ENCODE measurements at regions not wholly inside any gene's neighbourhood (a gene's known extent, or its start where the extent isn't known, plus 50 kb on each side); places are given as distances from the start of the nearest gene placed in this dataset.

DNA sequence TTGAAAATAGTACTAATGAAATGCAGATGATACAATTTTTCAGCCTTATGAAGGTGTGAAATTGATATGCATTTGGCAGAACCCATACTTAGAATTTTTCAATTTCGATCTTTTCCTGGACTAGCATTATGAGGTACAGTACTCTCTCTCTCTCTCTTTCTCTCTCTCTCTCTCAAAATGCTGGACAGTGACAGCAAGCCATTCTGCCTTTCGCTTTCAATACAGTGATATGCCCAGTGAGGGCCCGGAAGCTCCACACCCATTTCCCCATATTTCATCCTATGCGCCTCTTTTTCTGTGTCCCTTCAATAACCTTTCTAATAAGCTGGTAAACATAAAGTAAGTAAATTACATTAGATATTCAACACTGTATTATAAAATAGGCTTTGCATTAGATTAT is 595.0 kb upstream of the UBE2E2 start:
- Histone ChIP-seq H3K4me3 (ENCODE audit: low read length) (no peak overlapping the region), H3K27me3 (ENCODE audit: insufficient read depth, low read length) (no peaks in the 10 kb centered on the region), H3K36me3 (ENCODE audit: insufficient read depth, low read length) (no peaks in the 10 kb centered on the region), H3K4me1 (ENCODE audit: insufficient read depth, low read length) (no peaks in the 10 kb centered on the region), H3K9me3 (ENCODE audit: low read length) (no peaks in the 10 kb centered on the region), H2AFZ (ENCODE audit: low read depth, low read length) (no peak overlapping the region)

GRCh38 chr3:22608721-22609120 is 594.4 kb upstream of the UBE2E2 start:
- H3K4me1 ChIP-seq (ENCODE audit: insufficient read depth, low read length): no peaks in the 10 kb centered on the region
- H2AFZ ChIP-seq (ENCODE audit: low read depth, low read length): no peak overlapping the region
- H3K36me3 ChIP-seq (ENCODE audit: insufficient read depth, low read length): no peaks in the 10 kb centered on the region
- H3K9me3 ChIP-seq (ENCODE audit: low read length): no peaks in the 10 kb centered on the region
- no peak overlapping the region for H3K4me3 ChIP-seq (ENCODE audit: low read length)
- H3K27me3 ChIP-seq (ENCODE audit: insufficient read depth, low read length): no peaks in the 10 kb centered on the region

DNA sequence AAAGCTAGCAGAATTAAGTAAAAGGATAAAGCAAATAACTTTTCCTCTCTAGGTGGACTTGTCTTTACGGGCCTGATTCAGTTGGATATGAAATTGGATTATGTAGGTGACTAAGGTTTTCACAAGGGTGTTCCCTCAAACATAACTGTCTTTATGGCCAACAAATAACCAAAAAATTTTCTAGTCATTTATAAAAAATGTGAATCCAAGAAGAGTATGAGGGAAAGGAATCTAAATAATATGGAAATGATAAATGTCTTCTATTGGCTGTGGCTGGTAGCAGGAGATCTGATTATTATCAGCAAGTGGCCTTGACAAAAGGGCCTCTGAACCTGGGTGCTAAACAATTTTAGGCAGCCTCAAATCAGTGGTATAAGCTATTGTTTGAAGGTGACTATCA is 594.0 kb upstream of the UBE2E2 start:
- Histone ChIP-seq H3K4me3 (ENCODE audit: low read length) (no peak overlapping the region), H3K9me3 (ENCODE audit: low read length) (no peaks in the 10 kb centered on the region), H3K27me3 (ENCODE audit: insufficient read depth, low read length) (no peaks in the 10 kb centered on the region), H3K4me1 (ENCODE audit: insufficient read depth, low read length) (no peaks in the 10 kb centered on the region), H2AFZ (ENCODE audit: low read depth, low read length) (no peak overlapping the region), H3K36me3 (ENCODE audit: insufficient read depth, low read length) (no peaks in the 10 kb centered on the region)

GRCh38 chr3:22612927-22613326 is 590.2 kb upstream of the UBE2E2 start:
- Histone ChIP-seq H2AFZ (ENCODE audit: low read depth, low read length) (no peak overlapping the region), H3K4me1 (ENCODE audit: insufficient read depth, low read length) (no peaks in the 10 kb centered on the region), H3K27me3 (ENCODE audit: insufficient read depth, low read length) (no peaks in the 10 kb centered on the region), H3K36me3 (ENCODE audit: insufficient read depth, low read length) (no peaks in the 10 kb centered on the region), H3K4me3 (ENCODE audit: low read length) (no peak overlapping the region), H3K9me3 (ENCODE audit: low read length) (no peaks in the 10 kb centered on the region)

DNA sequence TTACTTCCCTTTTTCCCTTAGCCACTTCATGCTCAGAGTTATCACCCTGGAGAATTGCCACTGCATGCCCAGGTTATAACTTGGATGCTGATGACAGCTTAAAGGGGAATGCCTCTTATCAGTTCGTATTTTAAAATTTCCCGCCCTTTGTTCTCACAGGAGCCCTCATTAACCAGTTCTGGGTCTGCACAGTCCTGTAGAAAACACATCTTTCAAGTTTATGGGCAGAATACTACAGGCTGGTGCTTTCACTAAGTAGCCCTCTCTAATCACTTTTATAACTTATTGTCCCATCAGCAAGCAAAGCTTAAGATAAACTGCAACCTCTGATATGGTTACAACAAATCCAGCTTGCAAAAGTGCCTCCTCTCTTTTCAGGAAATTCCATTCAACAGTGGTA is 587.3 kb upstream of the UBE2E2 start:
- no peak overlapping the region for H2AFZ ChIP-seq (ENCODE audit: low read depth, low read length)
- H3K4me3 ChIP-seq (ENCODE audit: low read length): no peak overlapping the region

GRCh38 chr3:22617372-22617771 is 585.8 kb upstream of the UBE2E2 start:
- no peaks in the 10 kb centered on the region for H3K4me1 ChIP-seq (ENCODE audit: insufficient read depth, low read length)
- H3K27me3 ChIP-seq (ENCODE audit: insufficient read depth, low read length): no peaks in the 10 kb centered on the region
- no peaks in the 10 kb centered on the region for H3K9me3 ChIP-seq (ENCODE audit: low read length)
- no peaks in the 10 kb centered on the region for H3K36me3 ChIP-seq (ENCODE audit: insufficient read depth, low read length)
- H3K4me3 ChIP-seq (ENCODE audit: low read length): no peak overlapping the region
- no peak overlapping the region for H2AFZ ChIP-seq (ENCODE audit: low read depth, low read length)

More for the DNA sequence above, 587.3 kb upstream of the UBE2E2 start:
- Histone ChIP-seq H3K36me3 (ENCODE audit: insufficient read depth, low read length) (no peaks in the 10 kb centered on the region), H3K4me1 (ENCODE audit: insufficient read depth, low read length) (no peaks in the 10 kb centered on the region), H3K9me3 (ENCODE audit: low read length) (no peaks in the 10 kb centered on the region), H3K27me3 (ENCODE audit: insufficient read depth, low read length) (no peaks in the 10 kb centered on the region)

DNA sequence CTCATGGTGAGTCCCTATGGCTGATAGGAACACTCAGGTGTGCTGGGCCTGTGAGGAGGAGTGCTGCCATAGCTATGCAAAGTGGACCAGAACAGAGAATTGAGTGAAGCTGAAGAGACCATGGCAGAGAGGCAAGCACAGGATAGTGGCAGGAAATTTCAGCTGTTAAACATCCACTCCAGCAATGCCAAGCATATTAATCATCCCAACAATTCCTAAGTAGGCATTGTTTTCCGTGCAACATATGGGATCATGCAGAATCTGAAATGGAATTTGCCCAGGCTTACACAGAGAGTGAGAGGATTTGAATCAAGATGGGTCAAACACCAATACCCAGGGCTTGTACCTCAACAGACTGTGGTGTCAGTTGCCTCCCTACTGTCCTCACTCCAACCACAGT is 582.6 kb upstream of the UBE2E2 start:
- H3K4me1 ChIP-seq (ENCODE audit: insufficient read depth, low read length): no peaks in the 10 kb centered on the region
- H3K27me3 ChIP-seq (ENCODE audit: insufficient read depth, low read length): no peaks in the 10 kb centered on the region
- H3K36me3 ChIP-seq (ENCODE audit: insufficient read depth, low read length): no peaks in the 10 kb centered on the region
- no peak overlapping the region for H2AFZ ChIP-seq (ENCODE audit: low read depth, low read length)
- no peak overlapping the region for H3K4me3 ChIP-seq (ENCODE audit: low read length)
- H3K9me3 ChIP-seq (ENCODE audit: low read length): no peaks in the 10 kb centered on the region

DNA sequence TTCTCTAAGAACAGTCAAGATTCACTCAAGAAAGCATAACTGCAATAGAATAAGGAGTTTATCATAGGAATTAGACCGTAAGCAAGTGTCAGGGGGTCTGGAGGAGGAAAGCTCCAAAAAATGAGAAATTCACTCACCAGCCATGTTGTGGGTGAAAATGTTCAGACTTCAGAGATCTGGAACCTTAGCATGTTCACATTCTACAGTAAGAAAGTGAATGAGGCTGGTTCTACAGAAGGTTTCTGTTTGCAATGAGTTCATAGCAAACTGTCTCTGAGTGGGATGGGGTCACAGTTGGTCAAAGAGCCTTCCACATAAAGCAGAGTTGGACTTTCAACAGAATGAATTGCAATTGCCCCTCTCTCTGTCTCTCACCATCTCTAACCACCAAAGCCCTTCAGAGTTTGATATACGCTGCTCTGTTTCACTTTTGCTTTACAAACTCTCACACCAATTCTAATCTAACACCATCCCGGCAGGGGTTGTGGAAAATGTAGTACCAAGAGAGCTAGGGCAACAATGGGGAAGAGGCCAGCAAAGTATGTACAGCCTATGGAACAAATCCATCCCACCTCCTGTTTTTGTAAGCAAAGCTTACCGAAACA is 581.8 kb upstream of the UBE2E2 start:
- Histone ChIP-seq H3K4me1 (ENCODE audit: insufficient read depth, low read length) (no peaks in the 10 kb centered on the region), H3K27me3 (ENCODE audit: insufficient read depth, low read length) (no peaks in the 10 kb centered on the region), H3K9me3 (ENCODE audit: low read length) (no peaks in the 10 kb centered on the region), H2AFZ (ENCODE audit: low read depth, low read length) (no peak overlapping the region), H3K4me3 (ENCODE audit: low read length) (no peak overlapping the region), H3K36me3 (ENCODE audit: insufficient read depth, low read length) (no peaks in the 10 kb centered on the region)

- no peaks in the 10 kb centered on the region for H3K4me1 ChIP-seq (ENCODE audit: insufficient read depth, low read length)
- H3K27me3 ChIP-seq (ENCODE audit: insufficient read depth, low read length): no peaks in the 10 kb centered on the region
Measured at GRCh38 chr3:22627993-22628499, 575.1 kb upstream of the UBE2E2 start.

DNA sequence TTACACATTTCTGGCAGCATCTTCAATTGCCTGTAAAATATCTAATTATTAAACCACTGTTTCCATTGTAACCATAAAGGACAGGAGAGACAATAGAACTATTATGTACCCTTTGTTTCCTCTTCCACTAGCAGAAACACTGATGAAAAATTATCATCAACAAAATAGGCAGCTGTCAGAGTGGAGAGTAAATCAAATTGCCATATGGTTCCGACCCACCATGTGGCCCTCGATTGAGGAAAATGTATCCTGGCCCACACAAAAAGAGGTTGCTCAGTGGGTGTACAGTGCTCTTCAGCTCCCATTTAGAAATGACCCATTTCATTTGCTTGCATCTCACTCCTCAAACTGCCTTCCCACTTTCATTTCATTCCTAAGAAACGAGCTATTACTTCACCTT is 570.6 kb upstream of the UBE2E2 start:
- no peaks in the 10 kb centered on the region for H3K27me3 ChIP-seq (ENCODE audit: insufficient read depth, low read length)
- H3K36me3 ChIP-seq (ENCODE audit: insufficient read depth, low read length): no peaks in the 10 kb centered on the region
- H3K4me3 ChIP-seq (ENCODE audit: low read length): no peak overlapping the region
- H2AFZ ChIP-seq (ENCODE audit: low read depth, low read length): no peak overlapping the region
- H3K4me1 ChIP-seq (ENCODE audit: insufficient read depth, low read length): no peaks in the 10 kb centered on the region
- H3K9me3 ChIP-seq (ENCODE audit: low read length): no peaks in the 10 kb centered on the region

More at GRCh38 chr3:22627993-22628499, 575.1 kb upstream of the UBE2E2 start:
- no peaks in the 10 kb centered on the region for H3K9me3 ChIP-seq (ENCODE audit: low read length)
- no peak overlapping the region for H3K4me3 ChIP-seq (ENCODE audit: low read length)
- H2AFZ ChIP-seq (ENCODE audit: low read depth, low read length): no peak overlapping the region
- H3K36me3 ChIP-seq (ENCODE audit: insufficient read depth, low read length): no peaks in the 10 kb centered on the region

- H3K4me1 ChIP-seq (ENCODE audit: insufficient read depth, low read length): no peaks in the 10 kb centered on the region
- H3K9me3 ChIP-seq (ENCODE audit: low read length): no peaks in the 10 kb centered on the region
- H3K36me3 ChIP-seq (ENCODE audit: insufficient read depth, low read length): no peaks in the 10 kb centered on the region
- H3K4me3 ChIP-seq (ENCODE audit: low read length): no peak overlapping the region
- no peak overlapping the region for H2AFZ ChIP-seq (ENCODE audit: low read depth, low read length)
- H3K27me3 ChIP-seq (ENCODE audit: insufficient read depth, low read length): no peaks in the 10 kb centered on the region
Measured at GRCh38 chr3:22634433-22634832, 568.7 kb upstream of the UBE2E2 start.

- no peaks in the 10 kb centered on the region for H3K27me3 ChIP-seq (ENCODE audit: insufficient read depth, low read length)
- H3K9me3 ChIP-seq (ENCODE audit: low read length): no peaks in the 10 kb centered on the region
- H3K4me3 ChIP-seq (ENCODE audit: low read length): no peak overlapping the region
- no peaks in the 10 kb centered on the region for H3K4me1 ChIP-seq (ENCODE audit: insufficient read depth, low read length)
- no peaks in the 10 kb centered on the region for H3K36me3 ChIP-seq (ENCODE audit: insufficient read depth, low read length)
- no peak overlapping the region for H2AFZ ChIP-seq (ENCODE audit: low read depth, low read length)
Measured at GRCh38 chr3:22659651-22660475, 543.3 kb upstream of the UBE2E2 start.

GRCh38 chr3:22660606-22661005 is 542.5 kb upstream of the UBE2E2 start:
- no peak overlapping the region for H2AFZ ChIP-seq (ENCODE audit: low read depth, low read length)
- H3K4me3 ChIP-seq (ENCODE audit: low read length): no peak overlapping the region
- no peaks in the 10 kb centered on the region for H3K4me1 ChIP-seq (ENCODE audit: insufficient read depth, low read length)
- H3K27me3 ChIP-seq (ENCODE audit: insufficient read depth, low read length): no peaks in the 10 kb centered on the region
- H3K9me3 ChIP-seq (ENCODE audit: low read length): no peaks in the 10 kb centered on the region
- no peaks in the 10 kb centered on the region for H3K36me3 ChIP-seq (ENCODE audit: insufficient read depth, low read length)
